NCI-H146 treated with DMSO at 0.1 percent for 48 hours (cell line): ENCODE measurements at regions not wholly inside any gene's neighbourhood (a gene's known extent, or its start where the extent isn't known, plus 50 kb on each side); places are given as distances from the start of the nearest gene placed in this dataset.
A peak's percentile ranks its signal among the peaks of the same experiment; 100 is the strongest.
"Not testable (repeated sequence)": the region's sequence is repeated elsewhere in the genome, so short reads cannot be mapped to it uniquely, and the experiment has no call there.

Experiments
- DNase-seq: peaks from one replicate; lab custom pipeline; 2025; ENCODE audit not compliant: unreplicated experiment; lab: John Stamatoyannopoulos, UW

DNA sequence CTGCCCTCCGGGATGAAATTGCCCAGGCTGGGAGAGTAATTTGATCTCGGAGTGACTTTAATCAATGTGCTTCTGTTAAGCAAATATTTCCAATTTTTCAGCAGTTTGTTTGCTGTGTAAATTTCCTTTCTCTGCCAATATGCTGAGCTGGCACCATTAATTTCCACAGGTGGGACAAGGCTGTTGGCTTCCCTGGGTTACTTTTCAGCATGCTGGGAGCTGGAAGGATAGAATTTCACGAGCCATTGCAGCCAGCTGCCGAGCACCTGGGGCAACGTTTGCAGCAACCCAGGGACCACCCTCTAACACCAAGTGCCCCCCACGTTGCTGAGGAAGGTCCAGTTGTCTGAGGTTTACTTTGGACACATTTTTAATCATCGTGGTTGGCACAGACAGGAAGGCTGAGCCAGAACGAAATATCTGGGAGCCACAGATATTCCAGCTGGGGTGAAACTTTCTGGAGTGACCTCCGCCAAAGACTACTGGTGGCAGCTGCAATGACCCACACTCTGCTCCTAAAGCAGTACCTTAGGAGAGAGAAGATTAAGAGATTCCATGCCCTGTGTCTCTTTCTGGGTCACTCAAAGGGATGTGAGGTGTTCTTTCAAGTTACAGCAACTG is 293.3 kb upstream of the RGMA start:
- peak; percentile 98 for DNase-seq

DNA sequence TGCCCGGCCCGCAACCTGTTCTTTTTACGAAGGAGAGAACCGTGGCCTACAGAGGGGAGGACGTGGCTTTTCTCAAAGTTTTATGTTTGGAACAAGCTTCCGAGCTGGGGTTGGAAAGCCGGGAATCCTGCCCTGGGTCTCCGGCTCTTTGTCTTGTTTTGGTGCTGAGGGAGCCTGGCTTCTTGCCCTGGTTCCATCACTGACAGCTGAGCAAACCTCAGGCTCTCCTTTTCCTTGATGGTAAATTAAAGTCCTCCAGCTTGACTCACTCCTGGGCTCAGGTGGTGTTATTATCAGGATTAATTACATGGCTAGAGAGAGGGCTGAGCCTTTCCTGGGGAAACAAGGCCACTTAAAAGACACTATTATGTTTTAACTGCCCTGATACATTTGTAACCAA is 289.5 kb upstream of the RGMA start:
- DNase-seq, result peak; percentile 68

DNA sequence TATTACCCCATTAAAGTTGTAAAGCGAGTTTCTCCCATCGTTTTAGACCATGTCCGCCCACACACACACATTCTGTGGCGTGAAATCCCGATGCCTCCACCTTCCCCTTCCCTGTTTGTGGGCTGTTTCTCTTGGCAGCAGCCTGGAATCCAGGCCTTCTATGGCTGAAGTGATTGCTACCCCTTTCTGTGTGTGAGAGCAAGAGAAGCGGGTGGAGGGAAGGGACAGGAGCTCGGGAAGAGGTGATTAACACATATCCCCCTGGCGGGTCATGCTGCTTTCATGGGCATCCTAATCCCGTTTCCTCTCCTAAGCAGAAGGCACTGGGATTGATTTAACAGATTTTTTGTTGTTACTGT is 283.8 kb upstream of the RGMA start:
- DNase-seq, result no peak

DNA sequence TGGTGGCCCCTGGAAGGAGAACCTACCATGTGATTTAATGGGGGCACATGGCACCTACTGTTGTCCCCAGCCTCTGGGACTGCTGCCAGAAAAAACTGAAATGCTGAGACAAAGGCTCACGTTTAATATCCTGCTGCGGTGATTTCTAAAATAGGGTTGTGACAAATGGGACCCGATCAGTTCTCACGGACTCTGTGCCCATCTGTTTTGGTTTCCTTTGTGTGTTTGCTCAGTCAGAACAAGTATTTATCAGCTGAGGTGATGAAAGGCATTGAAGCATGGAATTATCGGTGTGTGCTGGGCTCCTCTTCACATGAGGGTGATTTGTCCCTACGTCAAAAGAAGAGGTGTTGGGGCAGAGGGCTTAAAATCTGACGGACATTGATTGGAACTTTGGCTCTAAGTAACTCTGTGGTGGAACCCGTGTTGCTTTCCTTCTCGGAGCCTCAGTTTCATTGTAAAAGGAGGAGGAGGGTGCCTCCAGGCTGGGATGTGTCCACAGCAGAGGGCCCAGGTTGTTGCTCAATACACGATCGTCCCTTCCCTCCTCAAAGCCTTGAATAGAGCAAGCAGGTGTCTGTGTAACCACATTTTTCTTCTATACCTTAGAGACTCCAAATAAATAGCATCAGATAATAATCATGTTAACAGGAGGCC is 283.3 kb upstream of the RGMA start:
- peak; percentile 88 for DNase-seq

DNA sequence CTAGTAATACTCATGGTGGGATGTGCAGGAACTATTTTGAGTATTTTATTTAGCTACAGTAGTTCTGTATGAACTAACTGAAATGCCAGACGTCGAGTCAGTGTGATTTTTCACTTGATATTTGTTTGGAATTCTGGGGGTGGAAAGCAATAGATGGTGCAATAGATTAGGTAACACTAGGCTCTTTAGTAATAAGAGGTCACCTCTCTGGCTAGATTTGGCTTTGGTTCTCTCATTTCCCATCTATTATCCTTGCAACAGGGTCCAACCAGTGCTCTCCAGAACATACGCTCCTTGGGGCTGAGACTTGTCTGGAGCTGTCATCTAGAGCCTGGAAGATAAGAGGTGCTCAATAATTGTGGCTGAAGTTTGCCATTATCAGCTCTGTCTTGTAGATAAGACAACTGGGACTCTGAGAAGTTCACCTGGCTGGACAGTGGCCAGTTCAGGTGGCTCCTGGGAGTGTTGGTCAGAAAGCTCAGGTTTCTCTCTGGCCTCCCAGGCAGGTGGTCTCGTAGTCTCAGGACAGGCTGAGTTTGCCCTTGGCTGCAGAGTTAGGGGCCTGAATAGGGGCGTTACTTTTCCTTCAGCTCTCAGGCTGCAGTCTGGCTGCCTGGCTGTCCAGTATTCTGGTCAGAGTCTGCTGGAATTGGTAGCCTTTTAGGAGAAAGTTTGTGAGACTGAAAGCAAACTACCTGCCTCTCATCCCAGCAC is 277.5 kb upstream of the RGMA start:
- no peak for DNase-seq

DNA sequence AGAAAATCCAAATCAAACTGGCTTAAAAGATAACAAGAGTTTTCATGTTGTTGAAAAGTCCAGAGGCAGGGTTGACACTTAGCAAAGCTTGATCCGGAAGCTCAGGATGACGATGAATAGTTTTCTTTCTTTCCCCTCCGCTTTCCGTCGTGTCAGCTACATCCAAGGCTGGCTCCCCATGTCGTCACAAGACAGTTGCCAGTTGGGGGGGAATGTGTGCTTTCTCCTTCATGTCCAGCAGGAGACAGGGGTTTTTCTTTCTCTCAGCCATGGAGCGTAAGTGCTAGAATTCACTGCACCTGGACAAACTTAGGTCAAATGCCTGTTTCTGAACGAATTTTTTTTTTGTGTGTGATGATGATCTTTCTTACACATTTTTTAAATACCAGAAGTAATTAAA is 273.8 kb upstream of the RGMA start:
- no peak for DNase-seq

GRCh38 chr15:93362203-93362602 is 273.2 kb upstream of the RGMA start:
- no peak for DNase-seq

DNA sequence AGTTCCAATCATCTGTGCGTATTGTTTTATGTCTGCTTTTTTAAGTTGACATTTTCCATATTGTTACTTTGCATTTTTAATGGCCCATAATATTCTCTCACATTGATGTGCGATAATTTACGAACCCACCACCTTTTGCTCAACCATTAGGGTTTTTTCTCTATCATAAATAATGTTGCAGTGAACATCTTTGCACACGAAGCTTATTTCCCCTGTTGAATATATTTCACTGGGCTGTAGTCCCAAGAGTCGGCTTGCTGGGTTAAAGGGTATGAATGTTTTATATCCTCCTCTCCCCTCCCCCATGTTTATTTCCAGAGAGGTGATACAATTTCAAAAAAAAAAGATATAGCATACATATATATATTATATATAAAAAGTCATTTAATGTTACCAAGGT is 272.7 kb upstream of the RGMA start:
- no peak for DNase-seq

DNA sequence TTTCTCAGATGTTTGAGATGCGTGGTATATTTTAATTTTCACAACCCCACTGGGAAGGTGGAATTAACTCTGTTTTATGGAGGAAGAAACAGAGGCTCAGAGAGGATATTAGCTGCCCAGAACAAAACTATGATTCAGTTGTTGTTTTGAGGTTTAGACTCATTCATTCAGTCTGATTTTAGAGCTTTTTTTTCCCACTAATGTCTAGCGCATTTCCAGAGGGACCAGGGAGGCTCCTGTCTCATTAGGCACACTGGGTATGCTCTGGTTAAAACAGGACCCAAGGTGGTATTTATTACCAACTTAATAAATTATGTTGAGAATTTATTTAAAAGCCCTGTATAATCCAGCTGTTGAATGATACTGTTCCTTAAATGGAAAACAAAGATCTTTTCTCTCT is 272.0 kb upstream of the RGMA start:
- no peak for DNase-seq

DNA sequence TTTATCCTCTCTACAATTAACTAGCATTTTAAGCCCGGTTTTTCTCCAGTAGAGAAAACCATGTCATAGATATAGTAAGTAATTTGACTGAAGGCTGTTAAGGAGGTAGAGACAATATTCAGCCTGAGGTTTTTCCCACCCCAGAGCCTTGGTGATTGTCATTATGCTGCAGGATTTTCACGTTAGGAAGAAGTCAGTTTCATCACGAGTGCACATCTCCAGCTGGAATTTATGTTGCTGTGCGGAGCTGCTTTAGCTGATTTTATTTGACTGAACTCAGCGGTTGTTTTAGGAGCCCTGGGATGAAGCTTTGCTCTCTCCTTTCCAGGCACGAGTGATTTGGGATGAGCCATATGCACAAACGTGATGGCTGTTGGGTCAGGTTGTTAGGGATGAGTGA is 271.3 kb upstream of the RGMA start:
- DNase-seq, result no peak

DNA sequence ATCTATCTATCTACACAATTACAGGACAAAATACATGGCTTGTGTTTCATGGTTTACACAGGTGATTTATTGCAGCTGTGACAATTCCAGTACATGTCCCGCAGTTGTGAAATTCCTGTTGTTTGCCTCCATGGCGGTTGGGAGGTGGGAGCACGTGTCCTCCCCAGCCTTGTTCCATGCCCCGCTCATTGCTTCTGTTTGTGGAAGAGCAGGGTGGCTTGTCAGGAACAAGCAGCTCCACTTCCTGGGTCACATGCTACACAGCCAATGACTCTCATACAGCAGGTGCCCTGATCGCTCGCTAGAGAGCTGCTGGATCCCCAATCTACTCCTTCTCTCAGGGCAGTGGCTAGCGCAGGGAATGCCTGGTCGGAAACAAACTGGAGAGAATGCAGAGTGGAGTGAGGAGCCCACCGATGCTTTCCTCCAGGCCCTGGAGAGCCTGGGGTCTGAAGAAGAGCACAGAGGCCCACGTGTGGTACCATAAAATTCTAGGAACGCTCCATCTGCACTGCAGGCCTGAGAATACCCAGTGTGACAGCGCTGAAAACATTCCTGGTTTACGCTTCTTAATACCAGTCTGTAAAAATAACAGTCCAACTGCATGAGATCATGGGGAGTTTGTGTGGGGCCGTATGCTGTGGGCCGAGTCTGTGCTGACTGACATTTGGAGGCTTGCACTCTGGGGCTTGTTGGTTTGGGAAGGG is 270.6 kb upstream of the RGMA start:
- no peak for DNase-seq

DNA sequence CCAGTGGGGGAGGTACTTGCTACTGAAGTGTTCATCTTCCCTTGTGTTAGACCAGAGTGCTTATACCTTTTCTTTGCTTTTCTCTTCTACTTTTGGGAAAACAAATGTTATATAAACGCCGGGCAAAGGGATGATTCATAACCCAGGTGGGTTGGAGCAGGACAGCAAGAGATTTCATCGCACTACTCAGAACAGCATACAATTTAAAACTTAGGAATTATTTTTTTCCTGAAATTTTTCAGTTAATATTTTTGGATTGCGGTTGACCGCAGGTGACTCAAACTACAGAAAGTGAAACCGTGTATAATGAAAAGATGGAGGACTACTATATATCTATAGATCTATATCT is 270.0 kb upstream of the RGMA start:
- no peak for DNase-seq

GRCh38 chr15:93358166-93359059 is 269.4 kb upstream of the RGMA start:
- DNase-seq, result peak; percentile 39

- DNase-seq, result no peak
Measured at GRCh38 chr15:93348711-93349545, 259.9 kb upstream of the RGMA start.

- no peak for DNase-seq
Measured at GRCh38 chr15:93347986-93348385, 259.0 kb upstream of the RGMA start.

- DNase-seq, result no peak
Measured at GRCh38 chr15:93345981-93346380, 257.0 kb upstream of the RGMA start.

GRCh38 chr15:93343402-93343801 is 254.4 kb upstream of the RGMA start:
- DNase-seq, result not testable (repeated sequence)

- DNase-seq, result no peak
Measured at GRCh38 chr15:93341164-93341563, 252.2 kb upstream of the RGMA start.

DNA sequence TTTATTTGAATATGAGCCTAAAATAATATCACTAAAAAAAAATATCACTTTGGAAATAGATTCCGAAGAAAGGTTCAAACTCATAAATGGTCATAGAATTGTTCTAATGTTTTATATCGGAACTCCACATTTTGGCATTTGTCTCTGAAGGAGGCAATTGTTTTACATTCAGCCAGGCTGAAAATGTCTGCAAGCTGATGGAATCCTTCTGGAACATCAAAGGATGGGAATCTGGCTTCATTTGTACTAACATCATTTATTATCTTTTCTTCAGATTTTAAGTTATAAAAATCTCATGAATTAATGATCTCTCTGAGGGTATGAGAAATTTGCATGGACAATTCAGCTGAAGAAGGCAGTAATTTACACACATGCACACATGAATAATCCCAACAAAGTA is 251.4 kb upstream of the RGMA start:
- DNase-seq, result no peak

DNA sequence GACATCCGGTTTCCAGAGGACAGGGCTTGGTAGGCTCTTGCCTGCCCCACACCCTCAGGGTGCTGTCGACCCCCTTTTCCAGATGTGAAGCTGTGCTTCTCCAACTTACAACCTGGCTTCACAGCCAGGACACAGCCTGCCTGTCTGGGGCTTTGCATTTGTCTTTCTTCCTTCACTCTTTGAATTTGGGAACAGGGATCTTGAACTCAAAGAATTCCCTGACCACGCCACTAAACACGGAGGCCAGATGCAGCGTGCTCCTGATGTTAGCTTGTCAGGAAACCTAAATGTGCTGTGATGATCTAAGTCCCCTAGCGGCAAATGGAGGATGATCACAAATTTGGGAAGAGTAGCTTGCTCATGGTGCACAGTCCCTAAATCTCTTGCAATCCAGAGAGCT is 244.8 kb upstream of the RGMA start:
- no peak for DNase-seq
